22Rv1 (cell line): ENCODE measurements at regions not wholly inside any gene's neighbourhood (a gene's known extent, or its start where the extent isn't known, plus 50 kb on each side); places are given as distances from the start of the nearest gene placed in this dataset.

Experiments
- CTCF ChIP-seq: fragments of 450-650 bp; IDR thresholded peaks from 2 replicates; pipeline ENCODE4 v1.5.1; 2017; ENCODE audit warnings: mild to moderate bottlenecking
- ZFX ChIP-seq: fragments of 450-650 bp; IDR thresholded peaks from 2 replicates; pipeline ENCODE4 v1.6.1; 2017; ENCODE audit warnings: antibody characterized with exemption, borderline replicate concordance

- TF ChIP-seq CTCF: no peak
- TF ChIP-seq ZFX: no peak
Measured at GRCh38 chr20:53833333-53834061, 236.9 kb downstream of the BCAS1 start.
